WERI-Rb-1 (cell line): ENCODE measurements at regions not wholly inside any gene's neighbourhood (a gene's known extent, or its start where the extent isn't known, plus 50 kb on each side); places are given as distances from the start of the nearest gene placed in this dataset.

Experiments used
- DNase-seq: peaks from one replicate; pipeline ENCODE4 v3.0.0-alpha.2; 2020
- H3K27ac ChIP-seq: fragments of 250-450 bp; sonication (Bioruptor Pico); 2 replicates; pipeline ENCODE4 v1.5.1; 2020; ENCODE audit warnings: mild to moderate bottlenecking, moderate library complexity
- H3K27me3 ChIP-seq: fragments of 250-450 bp; sonication (Bioruptor Pico); 2 replicates; pipeline ENCODE4 v1.5.1; 2021; ENCODE audit warnings: mild to moderate bottlenecking, low read depth, moderate library complexity; ENCODE audit not compliant: insufficient read depth, severe bottlenecking
- H3K36me3 ChIP-seq: fragments of 250-450 bp; sonication (Bioruptor Pico); 2 replicates; pipeline ENCODE4 v1.5.1; 2020; ENCODE audit warnings: mild to moderate bottlenecking, moderate library complexity
- H3K4me3 ChIP-seq: 2 replicates; pipeline ENCODE4 v1.5.1; 2011; ENCODE audit warnings: low read depth, mild to moderate bottlenecking, control low read depth, low read length
- H3K9me3 ChIP-seq: fragments of 250-450 bp; sonication (Bioruptor Pico); 2 replicates; pipeline ENCODE4 v1.5.1; 2021; ENCODE audit warnings: mild to moderate bottlenecking, moderate library complexity; ENCODE audit not compliant: severe bottlenecking
- CTCF ChIP-seq: IDR thresholded peaks from 2 replicates; pipeline ENCODE4 v1.5.1; 2011; ENCODE audit warnings: low read depth, mild to moderate bottlenecking, control low read depth, inconsistent platforms, low read length

GRCh38 chr3:117987256-117987655 is 1047.4 kb downstream of the IGSF11 start:
- H3K27me3 ChIP-seq: peaks cover 48% of the 10 kb centered on the region
- H3K4me3 ChIP-seq: no peak overlapping the region
- TF ChIP-seq CTCF: no peak

GRCh38 chr3:117989982-117990381 is 1044.7 kb downstream of the IGSF11 start:
- H3K27ac ChIP-seq: no peak overlapping the region
- no peak for TF ChIP-seq CTCF
- H3K27me3 ChIP-seq: peaks cover 57% of the 10 kb centered on the region
- H3K4me3 ChIP-seq: no peak overlapping the region
- no peaks in the 10 kb centered on the region for H3K9me3 ChIP-seq
- no peak for DNase-seq
- no peaks in the 10 kb centered on the region for H3K36me3 ChIP-seq

More at GRCh38 chr3:117987256-117987655, 1047.4 kb downstream of the IGSF11 start:
- no peaks in the 10 kb centered on the region for H3K9me3 ChIP-seq
- no peak overlapping the region for H3K27ac ChIP-seq
- DNase-seq: no peak
- H3K36me3 ChIP-seq: no peaks in the 10 kb centered on the region

GRCh38 chr3:117990627-117991026 is 1044.0 kb downstream of the IGSF11 start:
- no peak for DNase-seq
- H3K36me3 ChIP-seq: no peaks in the 10 kb centered on the region
- no peak overlapping the region for H3K27ac ChIP-seq
- H3K4me3 ChIP-seq: no peak overlapping the region
- no peak for TF ChIP-seq CTCF
- peaks cover 62% of the 10 kb centered on the region for H3K27me3 ChIP-seq
- no peaks in the 10 kb centered on the region for H3K9me3 ChIP-seq

GRCh38 chr3:117995842-117996437 is 1038.7 kb downstream of the IGSF11 start:
- H3K4me3 ChIP-seq: no peak overlapping the region
- H3K27me3 ChIP-seq: peaks cover 58% of the 10 kb centered on the region
- no peak for TF ChIP-seq CTCF
- no peak overlapping the region for H3K27ac ChIP-seq
- no peak for DNase-seq
- H3K36me3 ChIP-seq: no peaks in the 10 kb centered on the region
- H3K9me3 ChIP-seq: no peaks in the 10 kb centered on the region

GRCh38 chr3:117997201-117998049 is 1037.2 kb downstream of the IGSF11 start:
- TF ChIP-seq CTCF: peak; percentile 93
- Histone ChIP-seq H3K27me3 (peaks cover 63% of the 10 kb centered on the region), H3K36me3 (no peaks in the 10 kb centered on the region), H3K4me3 (no peak overlapping the region; the same call in 1 of the 2 replicates), H3K27ac (no peak overlapping the region), H3K9me3 (no peaks in the 10 kb centered on the region)
- peak; percentile 66 for DNase-seq
